HEK293 (cell line): ENCODE measurements at regions not wholly inside any gene's neighbourhood (a gene's known extent, or its start where the extent isn't known, plus 50 kb on each side); places are given as distances from the start of the nearest gene placed in this dataset.

Experiments used
- CTCF ChIA-PET: fragments of 350-600 bp; formaldehyde crosslinking; extraction: SDS; loops from one replicate; lab custom pipeline; 2021; ENCODE audit warnings: antibody characterized with exemption; lab: Yijun Ruan, JAX
- POLR2A ChIA-PET: fragments of 300-600 bp; formaldehyde crosslinking; extraction: SDS; loops from one replicate; lab custom pipeline; 2020; ENCODE audit warnings: antibody characterized with exemption, inconsistent platforms; lab: Yijun Ruan, JAX
- H3K27ac ChIP-seq: fragments of 200-500 bp; sonication (Bioruptor generic); 2 replicates; pipeline ENCODE4 v1.5.1; 2014; ENCODE audit warnings: low read depth, low read length, control low read depth, inconsistent platforms; ENCODE audit errors: extremely low read depth
- H3K36me3 ChIP-seq, 2 experiments: fragments of 200-500 bp in 1 of 2; sonication (Bioruptor generic) in 1 of 2; 1 replicate in 1 of 2; 2 replicates in 1 of 2; pipeline ENCODE4 v1.5.1; 2014 to 2017; ENCODE audit warnings: inconsistent platforms in 2 of 2, low read length in 2 of 2; ENCODE audit not compliant: control insufficient read depth in 2 of 2, insufficient read depth in 1 of 2
- H3K4me1 ChIP-seq: fragments of 200-500 bp; sonication (Bioruptor generic); 2 replicates; pipeline ENCODE4 v1.5.1; 2014; ENCODE audit warnings: mild to moderate bottlenecking, low read length, inconsistent platforms; ENCODE audit not compliant: control insufficient read depth, insufficient read depth
- H3K4me3 ChIP-seq: 2 replicates; pipeline ENCODE4 v1.5.1; 2011; ENCODE audit warnings: low read depth, mild to moderate bottlenecking, control low read depth, low read length, moderate library complexity
- H3K9me3 ChIP-seq: fragments of 200-500 bp; sonication (Bioruptor generic); 2 replicates; pipeline ENCODE4 v1.5.1; 2014; ENCODE audit warnings: low read depth, low read length, inconsistent platforms; ENCODE audit not compliant: control insufficient read depth, insufficient read depth
- CTCF ChIP-seq: fragments of 450-650 bp; formaldehyde crosslinking; IDR thresholded peaks from 2 replicates; pipeline ENCODE4 v1.5.1; 2016; ENCODE audit warnings: missing biosample characterization, missing genetic modification characterization
- GLI4 ChIP-seq: fragments of 450-650 bp; formaldehyde crosslinking; IDR thresholded peaks from 2 replicates; pipeline ENCODE4 v1.5.1; 2016; ENCODE audit warnings: missing biosample characterization, missing genetic modification characterization
- KLF10 ChIP-seq: fragments of 450-650 bp; IDR thresholded peaks from 2 replicates; pipeline ENCODE4 v1.5.1; 2018; ENCODE audit warnings: missing biosample characterization, mild to moderate bottlenecking, missing genetic modification characterization
- KLF8 ChIP-seq: fragments of 450-650 bp; formaldehyde crosslinking; IDR thresholded peaks from 2 replicates; pipeline ENCODE4 v1.5.1; 2016; ENCODE audit warnings: missing biosample characterization, missing genetic modification characterization
- OVOL3 ChIP-seq: fragments of 450-650 bp; formaldehyde crosslinking; IDR thresholded peaks from 2 replicates; pipeline ENCODE4 v1.5.1; 2016; ENCODE audit warnings: missing biosample characterization, missing genetic modification characterization
- PRDM4 ChIP-seq: fragments of 450-650 bp; formaldehyde crosslinking; IDR thresholded peaks from 2 replicates; pipeline ENCODE4 v1.5.1; 2017; ENCODE audit warnings: missing biosample characterization, missing genetic modification characterization
- ZNF16 ChIP-seq: fragments of 450-650 bp; formaldehyde crosslinking; IDR thresholded peaks from 2 replicates; pipeline ENCODE4 v1.5.1; 2016; ENCODE audit warnings: low read depth, missing biosample characterization, missing genetic modification characterization
- ZNF23 ChIP-seq: fragments of 450-650 bp; formaldehyde crosslinking; IDR thresholded peaks from 2 replicates; pipeline ENCODE4 v1.5.1; 2016; ENCODE audit warnings: missing biosample characterization, missing genetic modification characterization, borderline replicate concordance
- ZNF280D ChIP-seq: fragments of 450-650 bp; formaldehyde crosslinking; IDR thresholded peaks from 2 replicates; pipeline ENCODE4 v1.5.1; 2016; ENCODE audit warnings: missing biosample characterization, missing genetic modification characterization
- ZNF48 ChIP-seq: fragments of 450-650 bp; formaldehyde crosslinking; IDR thresholded peaks from 2 replicates; pipeline ENCODE4 v1.5.1; 2016; ENCODE audit warnings: missing biosample characterization, missing genetic modification characterization
- ZNF514 ChIP-seq: fragments of 450-650 bp; formaldehyde crosslinking; IDR thresholded peaks from 2 replicates; pipeline ENCODE4 v1.5.1; 2016; ENCODE audit warnings: missing biosample characterization, missing genetic modification characterization
- ZNF518A ChIP-seq: fragments of 450-650 bp; formaldehyde crosslinking; conservative IDR thresholded peaks from 2 replicates; pipeline ENCODE4 v1.5.1; 2016; ENCODE audit warnings: low read depth, missing biosample characterization, missing genetic modification characterization
- ZNF530 ChIP-seq: fragments of 450-650 bp; formaldehyde crosslinking; IDR thresholded peaks from 2 replicates; pipeline ENCODE4 v1.5.1; 2016; ENCODE audit warnings: low read depth, missing biosample characterization, missing genetic modification characterization
- ZNF548 ChIP-seq: fragments of 450-650 bp; formaldehyde crosslinking; IDR thresholded peaks from 2 replicates; pipeline ENCODE4 v1.5.1; 2016; ENCODE audit warnings: missing biosample characterization, missing genetic modification characterization
- ZNF664 ChIP-seq: fragments of 450-650 bp; formaldehyde crosslinking; IDR thresholded peaks from 2 replicates; pipeline ENCODE4 v1.5.1; 2016; ENCODE audit warnings: missing biosample characterization, missing genetic modification characterization
- ZNF701 ChIP-seq: fragments of 450-650 bp; formaldehyde crosslinking; IDR thresholded peaks from 2 replicates; pipeline ENCODE4 v1.5.1; 2016; ENCODE audit warnings: missing biosample characterization, missing genetic modification characterization
- ZSCAN18 ChIP-seq: fragments of 450-650 bp; formaldehyde crosslinking; IDR thresholded peaks from 2 replicates; pipeline ENCODE4 v1.5.1; 2016; ENCODE audit warnings: missing biosample characterization, missing genetic modification characterization
- ZSCAN30 ChIP-seq: fragments of 450-650 bp; IDR thresholded peaks from 2 replicates; pipeline ENCODE4 v1.5.1; 2018; ENCODE audit warnings: missing biosample characterization, mild to moderate bottlenecking, missing genetic modification characterization, moderate library complexity

- POLR2A ChIA-PET: no interaction called here
- no peak for TF ChIP-seq ZNF23 (tag by site-specific recombination)
- TF ChIP-seq OVOL3 (tag by site-specific recombination): no peak
- TF ChIP-seq ZNF701 (tag by site-specific recombination): no peak
- TF ChIP-seq CTCF (tag by site-specific recombination): no peak
- TF ChIP-seq ZNF664 (tag by site-specific recombination): no peak
- TF ChIP-seq ZSCAN18 (tag by site-specific recombination): no peak
- TF ChIP-seq KLF8: no peak
- TF ChIP-seq ZNF548 (tag by site-specific recombination): no peak
- TF ChIP-seq ZNF514: no peak
- no peak for TF ChIP-seq PRDM4
- TF ChIP-seq ZNF518A: no peak
- no peak for TF ChIP-seq ZNF280D (tag by site-specific recombination)
- no peak for TF ChIP-seq KLF10 (tag by site-specific recombination)
- TF ChIP-seq ZSCAN30 (tag by site-specific recombination): no peak
- TF ChIP-seq ZNF48 (tag by site-specific recombination): no peak
- no peak for TF ChIP-seq ZNF530
- no peak for TF ChIP-seq ZNF16 (tag by site-specific recombination)
- no peak for TF ChIP-seq GLI4 (tag by site-specific recombination)
- Histone ChIP-seq H3K27ac (no peak overlapping the region), H3K4me1 (no peaks in the 10 kb centered on the region), H3K4me3 (no peak overlapping the region), H3K9me3 (no peaks in the 10 kb centered on the region), H3K36me3 (no peaks in the 10 kb centered on the region)
- CTCF ChIA-PET: interaction anchor here (0.6 kb wide), 1 partner anchor 34 kb away, joined by 3 read pairs; no protein-coding TSS in a partner anchor
These were observed 147.9 kb upstream of the PLET1 start for GRCh38 chr11:112408517-112408916.
